ENCODE measurements at regions not wholly inside any gene's neighbourhood (a gene's known extent, or its start where the extent isn't known, plus 50 kb on each side); places are given as distances from the start of the nearest gene placed in this dataset.

GRCh38 chr16:49012961-49013726 is 268.5 kb downstream of the CBLN1 start:
- no peaks in the 10 kb centered on the region for H3K36me3 Mint-ChIP-seq
- no peak overlapping the region for H3K4me3 Mint-ChIP-seq
- H3K27me3 Mint-ChIP-seq = peaks cover 0 to 1% of the 10 kb centered on the region in 2 donors
- H3K36me3 ChIP-seq (ENCODE audit: insufficient read depth, low read length) = no peaks in the 10 kb centered on the region
- no peak overlapping the region for H3K27ac Mint-ChIP-seq
- H3K9me3 ChIP-seq (ENCODE audit: low read length) = no peaks in the 10 kb centered on the region
- no peak overlapping the region for H3K27ac ChIP-seq (ENCODE audit: low read depth, low read length)
- H3K27me3 ChIP-seq (ENCODE audit: insufficient read depth, low read length, poor library complexity, severe bottlenecking) = no peaks in the 10 kb centered on the region
- peaks cover 5 to 16% (median 11%) of the 10 kb centered on the region in 5 donors for H3K9me3 Mint-ChIP-seq
- H3K4me3 ChIP-seq (ENCODE audit: low read length) = no peak overlapping the region
- no peaks in the 10 kb centered on the region for H3K4me1 Mint-ChIP-seq
- POLR2A ChIA-PET = no interaction called here
- no peak for DNase-seq
- CTCF ChIA-PET = interaction anchor here (1.0 kb wide), 1 partner anchor 48 kb away, joined by 3 read pairs; no protein-coding TSS in a partner anchor
- H3K4me1 ChIP-seq (ENCODE audit: insufficient read depth, low read length) = no peaks in the 10 kb centered on the region

GRCh38 chr16:49011901-49012300 is 269.7 kb downstream of the CBLN1 start:
- peaks cover 0 to 1% of the 10 kb centered on the region in 2 donors for H3K27me3 Mint-ChIP-seq
- POLR2A ChIA-PET = no interaction called here
- Histone ChIP-seq H3K4me1 (ENCODE audit: insufficient read depth, low read length) (no peaks in the 10 kb centered on the region), H3K27ac (ENCODE audit: low read depth, low read length) (no peak overlapping the region), H3K27me3 (ENCODE audit: insufficient read depth, low read length, poor library complexity, severe bottlenecking) (no peaks in the 10 kb centered on the region), H3K4me3 (ENCODE audit: low read length) (no peak overlapping the region), H3K36me3 (ENCODE audit: insufficient read depth, low read length) (no peaks in the 10 kb centered on the region), H3K9me3 (ENCODE audit: low read length) (no peaks in the 10 kb centered on the region)
- no peaks in the 10 kb centered on the region for H3K4me1 Mint-ChIP-seq
- H3K27ac Mint-ChIP-seq = no peak overlapping the region
- H3K9me3 Mint-ChIP-seq = peaks cover 5 to 16% (median 11%) of the 10 kb centered on the region in 5 donors
- no peak overlapping the region for H3K4me3 Mint-ChIP-seq
- CTCF ChIA-PET = no interaction called here
- DNase-seq = no peak
- no peaks in the 10 kb centered on the region for H3K36me3 Mint-ChIP-seq

DNA sequence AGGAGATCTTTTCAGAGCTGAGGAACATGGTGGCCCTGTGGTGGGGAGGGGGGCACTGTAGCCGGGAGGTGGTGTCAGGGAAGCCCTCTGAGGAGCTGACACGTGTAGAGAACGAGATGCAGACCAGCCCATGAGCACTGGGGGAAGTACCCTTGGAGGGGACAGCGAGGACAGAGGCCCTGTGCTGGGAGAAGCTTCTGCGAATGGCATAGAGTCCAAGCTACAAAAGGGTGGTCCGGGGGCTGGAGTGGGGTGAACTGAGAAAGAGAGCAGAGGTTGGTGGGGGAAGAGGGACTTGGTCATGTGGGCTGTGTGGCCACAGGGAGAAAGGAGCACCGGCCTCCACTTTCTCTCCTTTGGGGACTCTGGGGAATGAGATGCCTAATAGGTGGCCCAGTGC is 270.8 kb downstream of the CBLN1 start:
- Mint-ChIP-seq H3K27me3 (peaks cover 0 to 1% of the 10 kb centered on the region in 2 donors), H3K9me3 (peaks cover 7 to 16% (median 11%) of the 10 kb centered on the region in 5 donors), H3K4me3 (peak overlapping the region in 1 of 7 donors; percentile 40), H3K27ac (no peak overlapping the region), H3K36me3 (no peaks in the 10 kb centered on the region), H3K4me1 (no peaks in the 10 kb centered on the region)
- ChIA-PET CTCF (no interaction called here), POLR2A (no interaction called here)
- no peaks in the 10 kb centered on the region for H3K27me3 ChIP-seq (ENCODE audit: insufficient read depth, low read length, poor library complexity, severe bottlenecking)
- H3K36me3 ChIP-seq (ENCODE audit: insufficient read depth, low read length) = no peaks in the 10 kb centered on the region
- no peak for DNase-seq
- H3K4me1 ChIP-seq (ENCODE audit: insufficient read depth, low read length) = no peaks in the 10 kb centered on the region
- H3K27ac ChIP-seq (ENCODE audit: low read depth, low read length) = no peak overlapping the region
- H3K9me3 ChIP-seq (ENCODE audit: low read length) = no peaks in the 10 kb centered on the region
- no peak overlapping the region for H3K4me3 ChIP-seq (ENCODE audit: low read length)

DNA sequence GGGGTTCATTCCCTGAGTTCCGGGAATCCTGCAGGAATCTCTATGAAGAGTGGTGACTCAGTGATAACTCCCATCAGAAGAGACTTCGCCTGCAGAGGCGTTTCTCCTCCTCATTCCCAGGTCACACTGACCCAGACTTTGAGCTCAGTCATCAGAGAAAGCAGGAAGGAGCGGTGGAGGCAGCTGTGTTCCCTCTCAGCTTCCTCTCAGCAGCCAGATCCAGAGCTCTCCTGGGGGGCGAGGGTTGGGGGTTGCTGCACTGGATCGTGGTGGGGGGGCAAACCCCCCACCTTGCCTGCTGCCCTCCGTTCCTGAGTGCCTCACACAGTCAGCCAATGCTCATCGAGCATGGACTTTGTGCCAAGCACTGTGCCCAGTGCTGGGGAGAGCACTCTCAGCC is 271.2 kb downstream of the CBLN1 start:
- CTCF ChIA-PET = no interaction called here
- no peaks in the 10 kb centered on the region for H3K4me1 ChIP-seq (ENCODE audit: insufficient read depth, low read length)
- POLR2A ChIA-PET = no interaction called here

GRCh38 chr16:49009204-49009603 is 272.4 kb downstream of the CBLN1 start:
- H3K4me3 ChIP-seq (ENCODE audit: low read length) = no peak overlapping the region
- peaks cover 0 to 3% of the 10 kb centered on the region in 2 donors for H3K27me3 Mint-ChIP-seq
- no peak for DNase-seq
- ChIA-PET CTCF (no interaction called here), POLR2A (no interaction called here)
- peaks cover 7 to 18% (median 12%) of the 10 kb centered on the region in 5 donors for H3K9me3 Mint-ChIP-seq
- H3K4me1 Mint-ChIP-seq = no peaks in the 10 kb centered on the region
- no peaks in the 10 kb centered on the region for H3K4me1 ChIP-seq (ENCODE audit: insufficient read depth, low read length)
- no peaks in the 10 kb centered on the region for H3K36me3 Mint-ChIP-seq
- H3K4me3 Mint-ChIP-seq = no peak overlapping the region
- no peak overlapping the region for H3K27ac Mint-ChIP-seq
- H3K27ac ChIP-seq (ENCODE audit: low read depth, low read length) = no peak overlapping the region
- no peaks in the 10 kb centered on the region for H3K36me3 ChIP-seq (ENCODE audit: insufficient read depth, low read length)
- no peaks in the 10 kb centered on the region for H3K9me3 ChIP-seq (ENCODE audit: low read length)
- no peaks in the 10 kb centered on the region for H3K27me3 ChIP-seq (ENCODE audit: insufficient read depth, low read length, poor library complexity, severe bottlenecking)

More for the DNA sequence above, 271.2 kb downstream of the CBLN1 start:
- no peak for DNase-seq
- no peaks in the 10 kb centered on the region for H3K27me3 ChIP-seq (ENCODE audit: insufficient read depth, low read length, poor library complexity, severe bottlenecking)
- peaks cover 7 to 18% (median 13%) of the 10 kb centered on the region in 5 donors for H3K9me3 Mint-ChIP-seq
- no peaks in the 10 kb centered on the region for H3K4me1 Mint-ChIP-seq
- H3K27ac ChIP-seq (ENCODE audit: low read depth, low read length) = no peak overlapping the region
- H3K36me3 ChIP-seq (ENCODE audit: insufficient read depth, low read length) = no peaks in the 10 kb centered on the region
- no peaks in the 10 kb centered on the region for H3K36me3 Mint-ChIP-seq
- H3K4me3 Mint-ChIP-seq = no peak overlapping the region
- no peak overlapping the region for H3K27ac Mint-ChIP-seq
- peaks cover 0 to 1% of the 10 kb centered on the region in 2 donors for H3K27me3 Mint-ChIP-seq
- H3K9me3 ChIP-seq (ENCODE audit: low read length) = no peaks in the 10 kb centered on the region
- no peak overlapping the region for H3K4me3 ChIP-seq (ENCODE audit: low read length)

- H3K4me3 Mint-ChIP-seq = no peak overlapping the region
- CTCF ChIA-PET = no interaction called here
- DNase-seq = no peak
- H3K9me3 ChIP-seq (ENCODE audit: low read length) = no peaks in the 10 kb centered on the region
- peaks cover 2 to 7% (median 5%) of the 10 kb centered on the region in 5 donors for H3K9me3 Mint-ChIP-seq
- H3K36me3 Mint-ChIP-seq = no peaks in the 10 kb centered on the region
- H3K27ac ChIP-seq (ENCODE audit: low read depth, low read length) = no peak overlapping the region
- H3K27me3 ChIP-seq (ENCODE audit: insufficient read depth, low read length, poor library complexity, severe bottlenecking) = no peaks in the 10 kb centered on the region
- POLR2A ChIA-PET = no interaction called here
- H3K4me3 ChIP-seq (ENCODE audit: low read length) = no peak overlapping the region
- H3K4me1 ChIP-seq (ENCODE audit: insufficient read depth, low read length) = no peaks in the 10 kb centered on the region
- no peak overlapping the region for H3K27ac Mint-ChIP-seq
- H3K27me3 Mint-ChIP-seq = peaks cover 0 to 5% of the 10 kb centered on the region in 2 donors
- no peaks in the 10 kb centered on the region for H3K4me1 Mint-ChIP-seq
- H3K36me3 ChIP-seq (ENCODE audit: insufficient read depth, low read length) = no peaks in the 10 kb centered on the region
Measured at GRCh38 chr16:49003992-49004391, 277.6 kb downstream of the CBLN1 start.

GRCh38 chr16:49003022-49003421 is 278.6 kb downstream of the CBLN1 start:
- Mint-ChIP-seq H3K9me3 (peaks cover 3 to 9% (median 6%) of the 10 kb centered on the region in 5 donors), H3K4me1 (no peaks in the 10 kb centered on the region), H3K36me3 (no peaks in the 10 kb centered on the region), H3K27ac (no peak overlapping the region), H3K4me3 (no peak overlapping the region), H3K27me3 (peaks cover 0 to 5% of the 10 kb centered on the region in 2 donors)
- no peak for DNase-seq
- Histone ChIP-seq H3K27ac (ENCODE audit: low read depth, low read length) (no peak overlapping the region), H3K4me3 (ENCODE audit: low read length) (no peak overlapping the region), H3K36me3 (ENCODE audit: insufficient read depth, low read length) (no peaks in the 10 kb centered on the region), H3K4me1 (ENCODE audit: insufficient read depth, low read length) (no peaks in the 10 kb centered on the region), H3K27me3 (ENCODE audit: insufficient read depth, low read length, poor library complexity, severe bottlenecking) (no peaks in the 10 kb centered on the region), H3K9me3 (ENCODE audit: low read length) (no peaks in the 10 kb centered on the region)
- CTCF ChIA-PET = no interaction called here
- POLR2A ChIA-PET = no interaction called here

DNA sequence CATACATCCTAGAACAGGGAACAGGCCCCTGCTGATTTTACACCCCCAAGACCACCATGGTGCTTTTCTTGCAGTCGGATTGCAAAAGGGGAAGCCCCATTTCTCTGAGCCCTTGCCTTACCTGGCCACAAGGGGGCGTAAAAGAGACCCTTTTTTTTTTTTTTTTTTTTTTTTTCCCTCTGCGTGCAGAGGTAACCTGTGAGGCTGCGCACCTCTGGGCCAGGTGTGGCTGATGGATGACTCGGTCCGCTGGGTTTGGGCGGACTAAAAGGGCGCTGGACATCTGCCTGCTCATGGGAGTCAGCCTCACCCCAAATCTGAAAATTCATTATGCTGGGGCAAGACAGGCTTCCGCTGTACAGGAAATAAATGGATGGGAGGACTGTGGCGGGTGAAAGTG is 281.0 kb downstream of the CBLN1 start:
- H3K9me3 ChIP-seq (ENCODE audit: low read length) = no peaks in the 10 kb centered on the region
- H3K27me3 Mint-ChIP-seq = peaks cover 0 to 7% of the 10 kb centered on the region in 2 donors
- no peaks in the 10 kb centered on the region for H3K4me1 ChIP-seq (ENCODE audit: insufficient read depth, low read length)
- ChIA-PET CTCF (no interaction called here), POLR2A (no interaction called here)
- H3K4me3 ChIP-seq (ENCODE audit: low read length) = no peak overlapping the region
- peaks cover 1 to 10% (median 9%) of the 10 kb centered on the region in 5 donors for H3K9me3 Mint-ChIP-seq
- H3K27me3 ChIP-seq (ENCODE audit: insufficient read depth, low read length, poor library complexity, severe bottlenecking) = no peaks in the 10 kb centered on the region
- no peak overlapping the region for H3K4me3 Mint-ChIP-seq
- H3K36me3 Mint-ChIP-seq = no peaks in the 10 kb centered on the region
- H3K4me1 Mint-ChIP-seq = no peaks in the 10 kb centered on the region
- no peak overlapping the region for H3K27ac ChIP-seq (ENCODE audit: low read depth, low read length)
- H3K27ac Mint-ChIP-seq = no peak overlapping the region
- no peak for DNase-seq
- no peaks in the 10 kb centered on the region for H3K36me3 ChIP-seq (ENCODE audit: insufficient read depth, low read length)

Data from CD8-positive, alpha-beta memory T cell (primary cell).